ENCODE measurements at regions not wholly inside any gene's neighbourhood (a gene's known extent, or its start where the extent isn't known, plus 50 kb on each side); places are given as distances from the start of the nearest gene placed in this dataset.

- peaks cover 8% of the 10 kb centered on the region for H3K27me3 ChIP-seq (ENCODE audit: insufficient read depth, poor library complexity, severe bottlenecking)
- no peaks in the 10 kb centered on the region for H3K9me3 ChIP-seq (ENCODE audit: severe bottlenecking)
- H3K36me3 ChIP-seq (ENCODE audit: low read depth): no peaks in the 10 kb centered on the region
- H3K4me1 ChIP-seq (ENCODE audit: insufficient read depth, poor library complexity, severe bottlenecking): peaks cover 31% of the 10 kb centered on the region
- no peak for ATAC-seq (ENCODE audit: low read depth)
- no peak for TF ChIP-seq CTCF (IDR thresholded peaks at IDR 0.05; ENCODE audit: poor library complexity, severe bottlenecking)
- DNase-seq (ENCODE audit: low spot score): no peak
- H3K27ac ChIP-seq (ENCODE audit: poor library complexity, severe bottlenecking): no peak overlapping the region
- no peak overlapping the region for H3K4me3 ChIP-seq (ENCODE audit: severe bottlenecking)
Observed at GRCh38 chr9:84141741-84142370, 161.3 kb downstream of the RMI1 start.

- H3K27me3 ChIP-seq (ENCODE audit: insufficient read depth, poor library complexity, severe bottlenecking): peaks cover 8% of the 10 kb centered on the region
- H3K27ac ChIP-seq (ENCODE audit: poor library complexity, severe bottlenecking): no peak overlapping the region
- no peaks in the 10 kb centered on the region for H3K4me1 ChIP-seq (ENCODE audit: insufficient read depth, poor library complexity, severe bottlenecking)
- no peak for TF ChIP-seq CTCF (IDR thresholded peaks at IDR 0.05; ENCODE audit: poor library complexity, severe bottlenecking)
- H3K9me3 ChIP-seq (ENCODE audit: severe bottlenecking): no peaks in the 10 kb centered on the region
- no peak overlapping the region for H3K4me3 ChIP-seq (ENCODE audit: severe bottlenecking)
- ATAC-seq (ENCODE audit: low read depth) (no peak), DNase-seq (ENCODE audit: low spot score) (no peak)
- no peaks in the 10 kb centered on the region for H3K36me3 ChIP-seq (ENCODE audit: low read depth)
Observed at GRCh38 chr9:84145031-84145430, 164.4 kb downstream of the RMI1 start.

GRCh38 chr9:84145780-84146179 lies 165.2 kb downstream of the RMI1 start:
- Histone ChIP-seq H3K36me3 (ENCODE audit: low read depth) (no peaks in the 10 kb centered on the region), H3K27me3 (ENCODE audit: insufficient read depth, poor library complexity, severe bottlenecking) (peaks cover 8% of the 10 kb centered on the region), H3K4me3 (ENCODE audit: severe bottlenecking) (no peak overlapping the region), H3K9me3 (ENCODE audit: severe bottlenecking) (no peaks in the 10 kb centered on the region), H3K27ac (ENCODE audit: poor library complexity, severe bottlenecking) (no peak overlapping the region), H3K4me1 (ENCODE audit: insufficient read depth, poor library complexity, severe bottlenecking) (no peaks in the 10 kb centered on the region)
- no peak for DNase-seq (ENCODE audit: low spot score)
- no peak for TF ChIP-seq CTCF (IDR thresholded peaks at IDR 0.05; ENCODE audit: poor library complexity, severe bottlenecking)
- no peak for ATAC-seq (ENCODE audit: low read depth)

GRCh38 chr9:84146893-84147710 lies 166.5 kb downstream of the RMI1 start:
- Histone ChIP-seq H3K4me1 (ENCODE audit: insufficient read depth, poor library complexity, severe bottlenecking) (no peaks in the 10 kb centered on the region), H3K27ac (ENCODE audit: poor library complexity, severe bottlenecking) (no peak overlapping the region), H3K36me3 (ENCODE audit: low read depth) (no peaks in the 10 kb centered on the region), H3K4me3 (ENCODE audit: severe bottlenecking) (no peak overlapping the region), H3K27me3 (ENCODE audit: insufficient read depth, poor library complexity, severe bottlenecking) (no peaks in the 10 kb centered on the region), H3K9me3 (ENCODE audit: severe bottlenecking) (no peaks in the 10 kb centered on the region)
- no peak for DNase-seq (ENCODE audit: low spot score)
- no peak for TF ChIP-seq CTCF (IDR thresholded peaks at IDR 0.05; ENCODE audit: poor library complexity, severe bottlenecking)
- ATAC-seq (ENCODE audit: low read depth): no peak

GRCh38 chr9:84151236-84151635 lies 170.6 kb downstream of the RMI1 start:
- H3K36me3 ChIP-seq (ENCODE audit: low read depth): no peaks in the 10 kb centered on the region
- no peak overlapping the region for H3K4me3 ChIP-seq (ENCODE audit: severe bottlenecking)
- H3K27me3 ChIP-seq (ENCODE audit: insufficient read depth, poor library complexity, severe bottlenecking): no peaks in the 10 kb centered on the region
- H3K4me1 ChIP-seq (ENCODE audit: insufficient read depth, poor library complexity, severe bottlenecking): no peaks in the 10 kb centered on the region
- H3K27ac ChIP-seq (ENCODE audit: poor library complexity, severe bottlenecking): no peak overlapping the region
- no peak for TF ChIP-seq CTCF (IDR thresholded peaks at IDR 0.05; ENCODE audit: poor library complexity, severe bottlenecking)
- no peaks in the 10 kb centered on the region for H3K9me3 ChIP-seq (ENCODE audit: severe bottlenecking)
- ATAC-seq (ENCODE audit: low read depth) (no peak), DNase-seq (ENCODE audit: low spot score) (no peak)
